COLO668 (cell line): ENCODE measurements at regions not wholly inside any gene's neighbourhood (a gene's known extent, or its start where the extent isn't known, plus 50 kb on each side); places are given as distances from the start of the nearest gene placed in this dataset.
"Not testable (repeated sequence)": the region's sequence is repeated elsewhere in the genome, so short reads cannot be mapped to it uniquely, and the experiment has no call there.

Source experiments
- DNase-seq: peaks from one replicate; lab custom pipeline; 2025; ENCODE audit not compliant: unreplicated experiment; lab: John Stamatoyannopoulos, UW

- DNase-seq, result no peak
Measured at GRCh38 chr21:25254491-25255174, 352.6 kb downstream of the MRPL39 start.

GRCh38 chr21:25246546-25246945, 360.7 kb downstream of the MRPL39 start:
- DNase-seq, result no peak

GRCh38 chr21:25244735-25245134, 362.5 kb downstream of the MRPL39 start:
- no peak for DNase-seq

GRCh38 chr21:25243808-25244207, 363.5 kb downstream of the MRPL39 start:
- no peak for DNase-seq

GRCh38 chr21:25240974-25241373, 366.3 kb downstream of the MRPL39 start:
- DNase-seq, result no peak

- no peak for DNase-seq
Measured at GRCh38 chr21:25234857-25235801, 372.2 kb downstream of the MRPL39 start.

GRCh38 chr21:25220954-25221353, 386.3 kb downstream of the MRPL39 start:
- DNase-seq, result no peak

- no peak for DNase-seq
Measured at GRCh38 chr21:25220169-25220568, 387.1 kb downstream of the MRPL39 start.

GRCh38 chr21:25215698-25216384, 391.4 kb downstream of the MRPL39 start:
- DNase-seq, result no peak

- DNase-seq, result no peak
Measured at GRCh38 chr21:25214676-25215075, 392.6 kb downstream of the MRPL39 start.

- DNase-seq, result no peak
Measured at GRCh38 chr21:25199944-25200343, 407.3 kb downstream of the MRPL39 start.

- DNase-seq, result no peak
Measured at GRCh38 chr21:25191141-25191540, 416.1 kb downstream of the MRPL39 start.

- no peak for DNase-seq
Measured at GRCh38 chr21:25189497-25189896, 417.8 kb downstream of the MRPL39 start.

- no peak for DNase-seq
Measured at GRCh38 chr21:25188677-25189079, 418.6 kb downstream of the MRPL39 start.

- no peak for DNase-seq
Measured at GRCh38 chr21:25186273-25186672, 421.0 kb downstream of the MRPL39 start.

GRCh38 chr21:25183577-25183976, 423.7 kb downstream of the MRPL39 start:
- no peak for DNase-seq

- not testable (repeated sequence) for DNase-seq
Measured at GRCh38 chr21:25181690-25182089, 425.6 kb downstream of the MRPL39 start.

- no peak for DNase-seq
Measured at GRCh38 chr21:25179116-25179515, 428.2 kb downstream of the MRPL39 start.

- DNase-seq, result no peak
Measured at GRCh38 chr21:25176637-25177412, 430.5 kb downstream of the MRPL39 start.

- DNase-seq, result no peak
Measured at GRCh38 chr21:25175938-25176337, 431.3 kb downstream of the MRPL39 start.

GRCh38 chr21:25171438-25171837, 435.8 kb downstream of the MRPL39 start:
- no peak for DNase-seq
